HEK293 (cell line): ENCODE measurements at regions not wholly inside any gene's neighbourhood (a gene's known extent, or its start where the extent isn't known, plus 50 kb on each side); places are given as distances from the start of the nearest gene placed in this dataset.

Source experiments
- CTCF ChIA-PET: fragments of 350-600 bp; formaldehyde crosslinking; extraction: SDS; loops from one replicate; lab custom pipeline; 2021; ENCODE audit warnings: antibody characterized with exemption; lab: Yijun Ruan, JAX
- POLR2A ChIA-PET: fragments of 300-600 bp; formaldehyde crosslinking; extraction: SDS; loops from one replicate; lab custom pipeline; 2020; ENCODE audit warnings: antibody characterized with exemption, inconsistent platforms; lab: Yijun Ruan, JAX
- H3K27ac ChIP-seq: fragments of 200-500 bp; sonication (Bioruptor generic); 2 replicates; pipeline ENCODE4 v1.5.1; 2014; ENCODE audit warnings: low read depth, low read length, control low read depth, inconsistent platforms; ENCODE audit errors: extremely low read depth
- H3K36me3 ChIP-seq, 2 experiments: fragments of 200-500 bp in 1 of 2; sonication (Bioruptor generic) in 1 of 2; 1 replicate in 1 of 2; 2 replicates in 1 of 2; pipeline ENCODE4 v1.5.1; 2014 to 2017; ENCODE audit warnings: inconsistent platforms in 2 of 2, low read length in 2 of 2; ENCODE audit not compliant: control insufficient read depth in 2 of 2, insufficient read depth in 1 of 2
- H3K4me1 ChIP-seq: fragments of 200-500 bp; sonication (Bioruptor generic); 2 replicates; pipeline ENCODE4 v1.5.1; 2014; ENCODE audit warnings: mild to moderate bottlenecking, low read length, inconsistent platforms; ENCODE audit not compliant: control insufficient read depth, insufficient read depth
- H3K4me3 ChIP-seq: 2 replicates; pipeline ENCODE4 v1.5.1; 2011; ENCODE audit warnings: low read depth, mild to moderate bottlenecking, control low read depth, low read length, moderate library complexity
- H3K9me3 ChIP-seq: fragments of 200-500 bp; sonication (Bioruptor generic); 2 replicates; pipeline ENCODE4 v1.5.1; 2014; ENCODE audit warnings: low read depth, low read length, inconsistent platforms; ENCODE audit not compliant: control insufficient read depth, insufficient read depth
- KLF10 ChIP-seq: fragments of 450-650 bp; IDR thresholded peaks from 2 replicates; pipeline ENCODE4 v1.5.1; 2018; ENCODE audit warnings: missing biosample characterization, mild to moderate bottlenecking, missing genetic modification characterization
- MYNN ChIP-seq: fragments of 450-650 bp; formaldehyde crosslinking; IDR thresholded peaks from 2 replicates; pipeline ENCODE4 v1.5.1; 2016; ENCODE audit warnings: missing biosample characterization, missing genetic modification characterization, borderline replicate concordance
- OVOL3 ChIP-seq: fragments of 450-650 bp; formaldehyde crosslinking; IDR thresholded peaks from 2 replicates; pipeline ENCODE4 v1.5.1; 2016; ENCODE audit warnings: missing biosample characterization, missing genetic modification characterization
- SCRT1 ChIP-seq: fragments of 450-650 bp; formaldehyde crosslinking; IDR thresholded peaks from 2 replicates; pipeline ENCODE4 v1.5.1; 2016; ENCODE audit warnings: missing biosample characterization, missing genetic modification characterization, borderline replicate concordance
- SP3 ChIP-seq: fragments of 450-650 bp; formaldehyde crosslinking; IDR thresholded peaks from 2 replicates; pipeline ENCODE4 v1.5.1; 2016; ENCODE audit warnings: missing biosample characterization, missing genetic modification characterization
- YY2 ChIP-seq: fragments of 450-650 bp; formaldehyde crosslinking; IDR thresholded peaks from 2 replicates; pipeline ENCODE4 v1.5.1; 2016; ENCODE audit warnings: missing biosample characterization, missing genetic modification characterization
- ZNF114 ChIP-seq: fragments of 450-650 bp; formaldehyde crosslinking; IDR thresholded peaks from 2 replicates; pipeline ENCODE4 v1.5.0; 2017; ENCODE audit warnings: missing biosample characterization, missing genetic modification characterization
- ZNF133 ChIP-seq: fragments of 450-650 bp; formaldehyde crosslinking; IDR thresholded peaks from 2 replicates; pipeline ENCODE4 v1.5.1; 2016; ENCODE audit warnings: missing biosample characterization, missing genetic modification characterization
- ZNF146 ChIP-seq: fragments of 450-650 bp; formaldehyde crosslinking; IDR thresholded peaks from 2 replicates; pipeline ENCODE4 v1.5.1; 2016; ENCODE audit warnings: missing biosample characterization, missing genetic modification characterization
- ZNF174 ChIP-seq: fragments of 450-650 bp; formaldehyde crosslinking; IDR thresholded peaks from 2 replicates; pipeline ENCODE4 v1.5.0; 2017; ENCODE audit warnings: missing biosample characterization, mild to moderate bottlenecking, missing genetic modification characterization
- ZNF2 ChIP-seq: fragments of 450-650 bp; formaldehyde crosslinking; IDR thresholded peaks from 2 replicates; pipeline ENCODE4 v1.5.1; 2016; ENCODE audit warnings: missing biosample characterization, missing genetic modification characterization
- ZNF223 ChIP-seq: fragments of 450-650 bp; formaldehyde crosslinking; IDR thresholded peaks from 2 replicates; pipeline ENCODE4 v1.5.1; 2016; ENCODE audit warnings: missing biosample characterization, missing genetic modification characterization
- ZNF248 ChIP-seq: fragments of 450-650 bp; formaldehyde crosslinking; IDR thresholded peaks from 2 replicates; pipeline ENCODE4 v1.5.1; 2017; ENCODE audit warnings: missing biosample characterization, missing genetic modification characterization
- ZNF266 ChIP-seq: fragments of 450-650 bp; formaldehyde crosslinking; IDR thresholded peaks from 2 replicates; pipeline ENCODE4 v1.5.1; 2016; ENCODE audit warnings: missing biosample characterization, missing genetic modification characterization, low read depth
- ZNF302 ChIP-seq: fragments of 450-650 bp; formaldehyde crosslinking; IDR thresholded peaks from 2 replicates; pipeline ENCODE4 v1.5.1; 2016; ENCODE audit warnings: missing biosample characterization, missing genetic modification characterization, low read depth
- ZNF350 ChIP-seq: fragments of 450-650 bp; formaldehyde crosslinking; IDR thresholded peaks from 2 replicates; pipeline ENCODE4 v1.5.0; 2017; ENCODE audit warnings: missing biosample characterization, mild to moderate bottlenecking, missing genetic modification characterization
- ZNF426 ChIP-seq: fragments of 450-650 bp; formaldehyde crosslinking; IDR thresholded peaks from 2 replicates; pipeline ENCODE4 v1.5.1; 2017; ENCODE audit warnings: missing biosample characterization, missing genetic modification characterization, mild to moderate bottlenecking, inconsistent platforms, moderate library complexity
- ZNF558 ChIP-seq: fragments of 450-650 bp; formaldehyde crosslinking; IDR thresholded peaks from 2 replicates; pipeline ENCODE4 v1.5.1; 2016; ENCODE audit warnings: missing biosample characterization, missing genetic modification characterization
- ZNF571 ChIP-seq: fragments of 450-650 bp; formaldehyde crosslinking; IDR thresholded peaks from 2 replicates; pipeline ENCODE4 v1.5.0; 2017; ENCODE audit warnings: missing biosample characterization, missing genetic modification characterization
- ZNF670 ChIP-seq: fragments of 450-650 bp; formaldehyde crosslinking; IDR thresholded peaks from 2 replicates; pipeline ENCODE4 v1.5.1; 2016; ENCODE audit warnings: missing biosample characterization, missing genetic modification characterization, low read depth
- ZNF707 ChIP-seq: fragments of 450-650 bp; formaldehyde crosslinking; IDR thresholded peaks from 2 replicates; pipeline ENCODE4 v1.5.1; 2016; ENCODE audit warnings: missing biosample characterization, missing genetic modification characterization
- ZNF776 ChIP-seq: fragments of 450-650 bp; formaldehyde crosslinking; IDR thresholded peaks from 2 replicates; pipeline ENCODE4 v1.5.0; 2017; ENCODE audit warnings: missing biosample characterization, missing genetic modification characterization, borderline replicate concordance
- ZNF830 ChIP-seq: fragments of 450-650 bp; IDR thresholded peaks from 2 replicates; pipeline ENCODE4 v1.5.0; 2018; ENCODE audit warnings: missing biosample characterization, missing genetic modification characterization, low read depth, mild to moderate bottlenecking, moderate library complexity
- ZSCAN4 ChIP-seq: fragments of 450-650 bp; formaldehyde crosslinking; IDR thresholded peaks from 2 replicates; pipeline ENCODE4 v1.5.1; 2017; ENCODE audit warnings: missing biosample characterization, missing genetic modification characterization
- TF ChIP-seq, protein P1 (sequence below): fragments of 450-650 bp; formaldehyde crosslinking; IDR thresholded peaks from 2 replicates; pipeline ENCODE4 v1.5.1; 2016; ENCODE audit warnings: missing biosample characterization, missing genetic modification characterization
- TF ChIP-seq, protein P2 (sequence below): fragments of 450-650 bp; formaldehyde crosslinking; IDR thresholded peaks from 2 replicates; pipeline ENCODE4 v1.5.1; 2016; ENCODE audit warnings: missing biosample characterization, missing genetic modification characterization, low read depth
- TF ChIP-seq, protein P3 (sequence below): fragments of 450-650 bp; formaldehyde crosslinking; IDR thresholded peaks from 2 replicates; pipeline ENCODE4 v1.5.1; 2016; ENCODE audit warnings: missing biosample characterization, missing genetic modification characterization
- TF ChIP-seq, protein P4 (sequence below): fragments of 450-650 bp; formaldehyde crosslinking; IDR thresholded peaks from 2 replicates; pipeline ENCODE4 v1.5.1; 2016; ENCODE audit warnings: missing biosample characterization, missing genetic modification characterization

GRCh38 chr16:25344006-25344405 lies 86.4 kb upstream of the ZKSCAN2 start:
- TF ChIP-seq ZNF830 (tag by site-specific recombination) (no peak), ZNF223 (tag by site-specific recombination) (no peak), SCRT1 (no peak), ZNF2 (tag by site-specific recombination) (no peak), ZNF174 (tag by site-specific recombination) (no peak), ZNF571 (tag by site-specific recombination) (no peak), ZNF426 (tag by site-specific recombination) (no peak), MYNN (no peak), ZNF302 (tag by site-specific recombination) (no peak), ZNF146 (no peak), SP3 (tag by site-specific recombination) (no peak), ZNF707 (no peak), ZSCAN4 (tag by site-specific recombination) (no peak), ZNF776 (tag by site-specific recombination) (no peak), OVOL3 (tag by site-specific recombination) (no peak)
- TF ChIP-seq, protein P1, sequence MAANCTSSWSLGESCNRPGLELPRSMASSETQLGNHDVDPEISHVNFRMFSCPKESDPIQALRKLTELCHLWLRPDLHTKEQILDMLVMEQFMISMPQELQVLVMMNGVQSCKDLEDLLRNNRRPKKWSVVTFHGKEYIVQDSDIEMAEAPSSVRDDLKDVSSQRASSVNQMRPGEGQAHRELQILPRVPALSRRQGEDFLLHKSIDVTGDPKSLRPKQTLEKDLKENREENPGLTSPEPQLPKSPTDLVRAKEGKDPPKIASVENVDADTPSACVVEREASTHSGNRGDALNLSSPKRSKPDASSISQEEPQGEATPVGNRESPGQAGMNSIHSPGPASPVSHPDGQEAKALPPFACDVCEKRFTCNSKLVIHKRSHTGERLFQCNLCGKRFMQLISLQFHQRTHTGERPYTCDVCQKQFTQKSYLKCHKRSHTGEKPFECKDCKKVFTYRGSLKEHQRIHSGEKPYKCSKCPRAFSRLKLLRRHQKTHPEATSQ (tag by site-specific recombination) = no peak
- TF ChIP-seq, protein P2, sequence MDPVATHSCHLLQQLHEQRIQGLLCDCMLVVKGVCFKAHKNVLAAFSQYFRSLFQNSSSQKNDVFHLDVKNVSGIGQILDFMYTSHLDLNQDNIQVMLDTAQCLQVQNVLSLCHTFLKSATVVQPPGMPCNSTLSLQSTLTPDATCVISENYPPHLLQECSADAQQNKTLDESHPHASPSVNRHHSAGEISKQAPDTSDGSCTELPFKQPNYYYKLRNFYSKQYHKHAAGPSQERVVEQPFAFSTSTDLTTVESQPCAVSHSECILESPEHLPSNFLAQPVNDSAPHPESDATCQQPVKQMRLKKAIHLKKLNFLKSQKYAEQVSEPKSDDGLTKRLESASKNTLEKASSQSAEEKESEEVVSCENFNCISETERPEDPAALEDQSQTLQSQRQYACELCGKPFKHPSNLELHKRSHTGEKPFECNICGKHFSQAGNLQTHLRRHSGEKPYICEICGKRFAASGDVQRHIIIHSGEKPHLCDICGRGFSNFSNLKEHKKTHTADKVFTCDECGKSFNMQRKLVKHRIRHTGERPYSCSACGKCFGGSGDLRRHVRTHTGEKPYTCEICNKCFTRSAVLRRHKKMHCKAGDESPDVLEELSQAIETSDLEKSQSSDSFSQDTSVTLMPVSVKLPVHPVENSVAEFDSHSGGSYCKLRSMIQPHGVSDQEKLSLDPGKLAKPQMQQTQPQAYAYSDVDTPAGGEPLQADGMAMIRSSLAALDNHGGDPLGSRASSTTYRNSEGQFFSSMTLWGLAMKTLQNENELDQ (tag by site-specific recombination) = no peak
- TF ChIP-seq, protein P3, sequence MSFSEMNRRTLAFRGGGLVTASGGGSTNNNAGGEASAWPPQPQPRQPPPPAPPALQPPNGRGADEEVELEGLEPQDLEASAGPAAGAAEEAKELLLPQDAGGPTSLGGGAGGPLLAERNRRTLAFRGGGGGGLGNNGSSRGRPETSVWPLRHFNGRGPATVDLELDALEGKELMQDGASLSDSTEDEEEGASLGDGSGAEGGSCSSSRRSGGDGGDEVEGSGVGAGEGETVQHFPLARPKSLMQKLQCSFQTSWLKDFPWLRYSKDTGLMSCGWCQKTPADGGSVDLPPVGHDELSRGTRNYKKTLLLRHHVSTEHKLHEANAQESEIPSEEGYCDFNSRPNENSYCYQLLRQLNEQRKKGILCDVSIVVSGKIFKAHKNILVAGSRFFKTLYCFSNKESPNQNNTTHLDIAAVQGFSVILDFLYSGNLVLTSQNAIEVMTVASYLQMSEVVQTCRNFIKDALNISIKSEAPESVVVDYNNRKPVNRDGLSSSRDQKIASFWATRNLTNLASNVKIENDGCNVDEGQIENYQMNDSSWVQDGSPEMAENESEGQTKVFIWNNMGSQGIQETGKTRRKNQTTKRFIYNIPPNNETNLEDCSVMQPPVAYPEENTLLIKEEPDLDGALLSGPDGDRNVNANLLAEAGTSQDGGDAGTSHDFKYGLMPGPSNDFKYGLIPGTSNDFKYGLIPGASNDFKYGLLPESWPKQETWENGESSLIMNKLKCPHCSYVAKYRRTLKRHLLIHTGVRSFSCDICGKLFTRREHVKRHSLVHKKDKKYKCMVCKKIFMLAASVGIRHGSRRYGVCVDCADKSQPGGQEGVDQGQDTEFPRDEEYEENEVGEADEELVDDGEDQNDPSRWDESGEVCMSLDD (tag by site-specific recombination) = no peak
- CTCF ChIA-PET = interaction anchor here (0.6 kb wide), 1 partner anchor 22 kb away, joined by 3 read pairs; no protein-coding TSS in a partner anchor
- no peaks in the 10 kb centered on the region for H3K9me3 ChIP-seq
- H3K4me1 ChIP-seq = no peaks in the 10 kb centered on the region
- H3K27ac ChIP-seq = no peak overlapping the region
- H3K36me3 ChIP-seq = no peaks in the 10 kb centered on the region
- no peak overlapping the region for H3K4me3 ChIP-seq
- POLR2A ChIA-PET = no interaction called here

- Histone ChIP-seq H3K9me3 (no peaks in the 10 kb centered on the region), H3K4me3 (no peak overlapping the region), H3K27ac (no peak overlapping the region), H3K36me3 (no peaks in the 10 kb centered on the region), H3K4me1 (no peaks in the 10 kb centered on the region)
- ChIA-PET POLR2A (no interaction called here), CTCF (no interaction called here)
- TF ChIP-seq ZNF350 (tag by site-specific recombination) (no peak), ZNF133 (tag by site-specific recombination) (no peak), ZNF558 (no peak), ZNF248 (tag by site-specific recombination) (no peak), YY2 (tag by site-specific recombination) (no peak), ZNF670 (tag by site-specific recombination) (no peak), KLF10 (tag by site-specific recombination) (no peak), ZNF266 (tag by site-specific recombination) (no peak), ZNF114 (tag by site-specific recombination) (no peak)
- TF ChIP-seq, protein P4, sequence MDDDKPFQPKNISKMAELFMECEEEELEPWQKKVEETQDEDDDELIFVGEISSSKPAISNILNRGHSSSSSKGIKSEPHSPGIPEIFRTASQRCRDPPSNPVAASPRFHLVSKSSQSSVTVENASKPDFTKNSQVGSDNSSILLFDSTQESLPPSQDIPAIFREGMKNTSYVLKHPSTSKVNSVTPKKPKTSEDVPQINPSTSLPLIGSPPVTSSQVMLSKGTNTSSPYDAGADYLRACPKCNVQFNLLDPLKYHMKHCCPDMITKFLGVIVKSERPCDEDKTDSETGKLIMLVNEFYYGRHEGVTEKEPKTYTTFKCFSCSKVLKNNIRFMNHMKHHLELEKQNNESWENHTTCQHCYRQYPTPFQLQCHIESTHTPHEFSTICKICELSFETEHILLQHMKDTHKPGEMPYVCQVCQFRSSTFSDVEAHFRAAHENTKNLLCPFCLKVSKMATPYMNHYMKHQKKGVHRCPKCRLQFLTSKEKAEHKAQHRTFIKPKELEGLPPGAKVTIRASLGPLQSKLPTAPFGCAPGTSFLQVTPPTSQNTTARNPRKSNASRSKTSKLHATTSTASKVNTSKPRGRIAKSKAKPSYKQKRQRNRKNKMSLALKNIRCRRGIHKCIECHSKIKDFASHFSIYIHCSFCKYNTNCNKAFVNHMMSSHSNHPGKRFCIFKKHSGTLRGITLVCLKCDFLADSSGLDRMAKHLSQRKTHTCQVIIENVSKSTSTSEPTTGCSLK (tag by site-specific recombination) = no peak
These were observed 83.3 kb upstream of the ZKSCAN2 start for GRCh38 chr16:25340973-25341372.
